HEK293T (cell line): ENCODE measurements at regions not wholly inside any gene's neighbourhood (a gene's known extent, or its start where the extent isn't known, plus 50 kb on each side); places are given as distances from the start of the nearest gene placed in this dataset.

Source experiments
- ELF4 ChIP-seq: fragments of 450-650 bp; IDR thresholded peaks from 2 replicates; pipeline ENCODE4 v1.6.1; 2017; ENCODE audit warnings: antibody characterized with exemption
- FOXA1 ChIP-seq: fragments of 450-650 bp; IDR thresholded peaks from 2 replicates; pipeline ENCODE4 v1.6.1; 2016; ENCODE audit warnings: mild to moderate bottlenecking
- FOXM1 ChIP-seq: fragments of 450-650 bp; IDR thresholded peaks from 2 replicates; pipeline ENCODE4 v1.6.1; 2017; ENCODE audit warnings: mild to moderate bottlenecking, borderline replicate concordance
- HDGF ChIP-seq: fragments of 450-650 bp; IDR thresholded peaks from 2 replicates; pipeline ENCODE4 v1.6.1; 2017; ENCODE audit warnings: antibody characterized with exemption, borderline replicate concordance
- SUZ12 ChIP-seq: fragments of 450-650 bp; IDR thresholded peaks from 2 replicates; pipeline ENCODE4 v1.6.1; 2016; ENCODE audit warnings: mild to moderate bottlenecking
- TARDBP ChIP-seq: fragments of 450-650 bp; IDR thresholded peaks from 2 replicates; pipeline ENCODE4 v1.6.1; 2016
- ZNF384 ChIP-seq: fragments of 450-650 bp; IDR thresholded peaks from 2 replicates; pipeline ENCODE4 v1.6.1; 2016

DNA sequence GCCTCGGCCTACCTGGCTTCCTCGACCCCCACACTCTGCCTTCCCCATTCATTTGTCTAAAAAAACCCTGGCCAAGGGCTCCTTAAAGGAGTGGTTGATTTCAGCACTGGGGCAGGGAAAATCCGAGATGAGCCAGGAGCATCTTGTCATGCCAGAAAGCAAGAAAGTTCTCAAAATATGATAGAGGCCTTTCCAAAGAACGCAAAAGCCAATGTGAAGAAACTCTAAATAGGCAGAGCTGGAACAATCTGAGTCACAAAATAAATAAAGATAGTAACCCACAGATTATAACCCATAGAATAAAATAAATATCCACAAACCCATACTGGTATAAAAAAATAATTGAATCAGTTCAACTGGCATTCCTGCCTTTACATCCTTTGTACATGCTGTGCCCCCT, 192.3 kb upstream of the SALL1 start:
- no peak for TF ChIP-seq FOXA1
- TF ChIP-seq SUZ12: no peak
- TF ChIP-seq FOXM1: no peak
- no peak for TF ChIP-seq ZNF384
- no peak for TF ChIP-seq ELF4
- no peak for TF ChIP-seq HDGF
- no peak for TF ChIP-seq TARDBP
